WTC11 (cell line): ENCODE measurements at regions not wholly inside any gene's neighbourhood (a gene's known extent, or its start where the extent isn't known, plus 50 kb on each side); places are given as distances from the start of the nearest gene placed in this dataset.

Experiments
- OVOL2 ChIP-seq: fragments of 250-450 bp; sonication (Bioruptor Pico); IDR thresholded peaks from 2 replicates; pipeline ENCODE4 v1.9.0; 2021; ENCODE audit warnings: mild to moderate bottlenecking, borderline replicate concordance
- TF ChIP-seq, protein P1 (sequence below): sonication (generic); formaldehyde crosslinking; IDR thresholded peaks from 2 replicates; pipeline ENCODE4 v1.8.1; 2023; ENCODE audit warnings: mild to moderate bottlenecking, missing genetic modification reagents, moderate library complexity
- TF ChIP-seq, protein P2 (sequence below): fragments of 200-600 bp; IDR thresholded peaks from 2 replicates; pipeline ENCODE4 v1.8.0; 2022; ENCODE audit warnings: antibody characterized with exemption

DNA sequence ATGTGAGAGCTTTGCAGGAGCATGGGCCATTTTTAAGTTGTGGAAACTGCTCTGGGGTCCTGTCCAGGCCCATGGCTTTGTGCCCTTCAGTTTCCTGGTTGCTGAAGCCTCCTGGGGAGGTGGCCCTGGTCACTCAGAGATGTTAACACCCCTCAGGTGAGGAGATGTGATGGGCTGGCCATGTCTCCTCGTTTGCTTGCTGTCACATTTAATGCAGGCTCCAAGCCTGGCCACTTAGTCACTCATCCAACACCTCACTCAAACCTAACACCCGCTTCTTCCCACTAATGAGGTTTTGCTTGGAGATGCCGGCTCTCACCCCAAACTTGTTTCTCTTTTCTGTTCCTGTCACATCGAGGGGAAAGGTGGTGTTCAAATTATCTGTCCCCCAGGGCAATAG is 192.7 kb downstream of the PTPRU start:
- TF ChIP-seq OVOL2 = no peak
- TF ChIP-seq, protein P1, sequence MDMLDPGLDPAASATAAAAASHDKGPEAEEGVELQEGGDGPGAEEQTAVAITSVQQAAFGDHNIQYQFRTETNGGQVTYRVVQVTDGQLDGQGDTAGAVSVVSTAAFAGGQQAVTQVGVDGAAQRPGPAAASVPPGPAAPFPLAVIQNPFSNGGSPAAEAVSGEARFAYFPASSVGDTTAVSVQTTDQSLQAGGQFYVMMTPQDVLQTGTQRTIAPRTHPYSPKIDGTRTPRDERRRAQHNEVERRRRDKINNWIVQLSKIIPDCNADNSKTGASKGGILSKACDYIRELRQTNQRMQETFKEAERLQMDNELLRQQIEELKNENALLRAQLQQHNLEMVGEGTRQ (CRISPR knock-in tag) = no peak
- TF ChIP-seq, protein P2, sequence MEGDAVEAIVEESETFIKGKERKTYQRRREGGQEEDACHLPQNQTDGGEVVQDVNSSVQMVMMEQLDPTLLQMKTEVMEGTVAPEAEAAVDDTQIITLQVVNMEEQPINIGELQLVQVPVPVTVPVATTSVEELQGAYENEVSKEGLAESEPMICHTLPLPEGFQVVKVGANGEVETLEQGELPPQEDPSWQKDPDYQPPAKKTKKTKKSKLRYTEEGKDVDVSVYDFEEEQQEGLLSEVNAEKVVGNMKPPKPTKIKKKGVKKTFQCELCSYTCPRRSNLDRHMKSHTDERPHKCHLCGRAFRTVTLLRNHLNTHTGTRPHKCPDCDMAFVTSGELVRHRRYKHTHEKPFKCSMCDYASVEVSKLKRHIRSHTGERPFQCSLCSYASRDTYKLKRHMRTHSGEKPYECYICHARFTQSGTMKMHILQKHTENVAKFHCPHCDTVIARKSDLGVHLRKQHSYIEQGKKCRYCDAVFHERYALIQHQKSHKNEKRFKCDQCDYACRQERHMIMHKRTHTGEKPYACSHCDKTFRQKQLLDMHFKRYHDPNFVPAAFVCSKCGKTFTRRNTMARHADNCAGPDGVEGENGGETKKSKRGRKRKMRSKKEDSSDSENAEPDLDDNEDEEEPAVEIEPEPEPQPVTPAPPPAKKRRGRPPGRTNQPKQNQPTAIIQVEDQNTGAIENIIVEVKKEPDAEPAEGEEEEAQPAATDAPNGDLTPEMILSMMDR = no peak
